GM18861 (cell line): ENCODE measurements at regions not wholly inside any gene's neighbourhood (a gene's known extent, or its start where the extent isn't known, plus 50 kb on each side); places are given as distances from the start of the nearest gene placed in this dataset.

Experiments used
- ATAC-seq: cut with Tn5 transposase; IDR thresholded peaks from one replicate; pipeline ENCODE4 v1.9.1; 2021; ENCODE audit not compliant: unreplicated experiment

DNA sequence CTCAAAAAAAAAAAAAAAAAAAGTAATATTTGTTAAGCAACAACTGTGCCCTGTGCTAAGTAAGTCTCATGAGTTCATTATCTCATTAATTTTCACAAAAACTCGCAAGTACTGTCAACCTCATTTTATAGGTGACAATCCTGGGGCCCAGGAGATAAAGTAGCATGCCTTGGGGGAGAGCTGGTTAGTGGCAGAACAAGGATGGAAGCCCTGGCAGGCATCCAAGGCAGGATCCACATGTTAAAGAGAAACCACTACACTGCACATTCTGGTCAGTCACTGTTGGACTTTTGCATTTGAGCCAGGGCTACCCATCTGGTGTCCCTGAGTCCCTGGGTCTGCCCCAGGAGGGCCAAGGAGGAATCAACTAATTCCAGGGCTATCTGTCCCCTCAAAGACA lies 54.6 kb downstream of the ZFP36L2 start:
- no peak for ATAC-seq

DNA sequence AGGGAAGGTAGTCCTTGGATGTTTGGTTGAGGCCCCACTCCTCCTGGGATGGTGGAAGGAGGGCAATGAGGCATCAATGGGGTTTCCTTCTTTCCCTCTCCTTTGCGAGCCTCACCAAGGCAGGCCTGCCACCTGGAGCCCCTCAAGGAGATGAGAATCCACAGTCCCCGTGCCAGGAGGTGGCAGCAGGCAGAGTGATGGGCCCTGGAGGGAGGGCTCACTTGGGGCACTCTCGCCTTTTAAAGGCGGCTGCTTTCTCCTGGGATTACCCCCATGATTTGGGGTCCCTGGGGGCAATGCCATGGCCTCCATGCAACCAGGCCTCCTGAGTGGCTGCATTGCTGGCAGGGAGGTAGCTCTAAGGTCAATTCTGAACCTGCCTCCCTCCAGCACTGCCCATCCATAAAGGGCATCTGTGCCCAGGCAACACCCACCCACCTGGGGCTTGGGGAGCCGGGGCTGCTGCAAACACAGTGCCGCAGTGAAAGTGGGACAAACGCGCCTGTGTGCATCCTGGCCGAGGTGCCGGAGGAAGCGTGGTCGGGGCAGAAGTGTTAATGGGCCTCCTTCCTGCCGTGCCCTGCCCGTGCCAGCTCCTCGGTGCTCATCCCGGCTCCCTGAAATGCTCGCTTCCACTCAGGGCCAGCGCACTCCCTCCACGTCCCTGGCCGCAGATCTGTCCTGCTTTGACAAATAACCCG lies 55.9 kb downstream of the ZFP36L2 start:
- no peak for ATAC-seq

DNA sequence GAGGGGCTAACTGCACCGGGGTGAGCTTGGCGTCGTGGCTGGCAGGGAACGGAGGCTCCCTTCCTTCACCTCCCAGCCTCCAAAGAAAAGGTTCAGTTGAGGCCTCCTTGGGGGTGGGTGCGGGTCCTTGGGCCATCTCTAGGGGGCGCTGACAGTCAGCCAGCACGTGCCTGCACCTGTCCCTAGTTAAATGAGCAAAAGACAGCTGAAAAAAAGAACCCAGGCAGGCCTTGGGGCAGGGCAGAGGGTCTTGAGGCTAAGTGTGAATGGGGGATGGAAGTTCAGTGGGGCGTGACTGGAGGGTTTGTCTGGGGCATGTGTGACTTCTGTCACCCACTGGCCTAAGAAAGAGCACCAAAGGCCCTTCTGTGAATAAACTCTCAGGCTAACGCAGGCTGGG lies 56.4 kb downstream of the ZFP36L2 start:
- no peak for ATAC-seq

DNA sequence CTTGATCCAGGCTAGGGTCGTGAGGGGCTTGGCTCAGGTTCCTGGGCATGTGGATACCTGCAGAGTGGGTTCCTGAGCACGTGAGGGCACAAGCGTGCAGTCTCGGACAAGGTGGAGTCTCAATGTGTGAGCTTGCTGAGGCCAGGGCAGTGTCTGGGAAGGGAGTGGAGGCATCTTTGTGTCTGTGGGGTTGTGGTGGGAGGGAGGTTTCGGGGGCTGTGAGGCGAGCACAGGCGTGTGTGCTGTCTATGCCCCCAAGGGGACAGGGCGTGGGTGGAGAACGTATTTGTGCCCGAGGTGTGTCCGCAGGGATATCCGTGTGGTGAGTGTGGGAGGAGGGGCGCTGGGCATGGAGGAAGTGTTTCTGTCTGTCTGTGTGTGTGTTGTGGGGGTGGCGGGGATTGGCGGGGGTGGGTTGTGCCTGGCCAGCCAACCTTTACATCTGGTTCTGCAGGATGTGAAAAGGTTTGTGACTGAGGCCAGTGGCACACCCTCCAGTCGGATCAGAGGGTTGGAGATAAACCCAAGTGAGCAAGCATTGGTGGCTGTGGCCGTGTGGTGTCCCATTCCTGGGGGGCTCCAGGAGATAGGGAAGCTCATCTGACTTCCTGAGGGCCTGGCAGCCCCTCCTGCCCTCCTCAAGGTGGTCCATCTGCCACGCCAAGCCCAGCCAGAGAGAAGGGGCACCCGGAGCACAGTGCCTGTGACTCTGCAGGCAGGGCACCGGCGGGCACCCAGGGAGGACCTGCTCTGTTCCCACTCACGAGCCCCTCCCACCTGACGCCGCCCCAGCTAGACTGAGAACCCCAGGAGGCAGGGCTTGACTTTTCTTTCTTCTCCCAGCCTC lies 57.1 kb downstream of the ZFP36L2 start:
- ATAC-seq, result peak; percentile 35

DNA sequence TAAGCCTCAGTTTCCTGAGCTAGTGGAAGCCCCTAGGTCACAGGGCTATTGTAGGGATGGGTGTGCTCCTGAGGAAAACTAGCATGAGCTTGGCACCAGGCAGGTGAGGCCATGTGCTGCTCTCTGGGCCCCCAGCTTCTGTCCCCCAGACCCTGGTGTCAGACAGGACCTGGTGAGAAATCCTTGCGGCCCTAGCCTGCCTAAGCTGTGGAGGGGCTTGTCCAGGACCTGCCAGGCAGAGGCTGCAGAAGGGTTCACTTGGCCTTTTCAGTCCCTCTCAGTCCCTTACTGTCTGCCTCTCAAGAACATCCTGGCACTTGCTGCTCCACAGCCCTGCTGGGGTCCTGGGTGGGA lies 58.4 kb downstream of the ZFP36L2 start:
- no peak for ATAC-seq

DNA sequence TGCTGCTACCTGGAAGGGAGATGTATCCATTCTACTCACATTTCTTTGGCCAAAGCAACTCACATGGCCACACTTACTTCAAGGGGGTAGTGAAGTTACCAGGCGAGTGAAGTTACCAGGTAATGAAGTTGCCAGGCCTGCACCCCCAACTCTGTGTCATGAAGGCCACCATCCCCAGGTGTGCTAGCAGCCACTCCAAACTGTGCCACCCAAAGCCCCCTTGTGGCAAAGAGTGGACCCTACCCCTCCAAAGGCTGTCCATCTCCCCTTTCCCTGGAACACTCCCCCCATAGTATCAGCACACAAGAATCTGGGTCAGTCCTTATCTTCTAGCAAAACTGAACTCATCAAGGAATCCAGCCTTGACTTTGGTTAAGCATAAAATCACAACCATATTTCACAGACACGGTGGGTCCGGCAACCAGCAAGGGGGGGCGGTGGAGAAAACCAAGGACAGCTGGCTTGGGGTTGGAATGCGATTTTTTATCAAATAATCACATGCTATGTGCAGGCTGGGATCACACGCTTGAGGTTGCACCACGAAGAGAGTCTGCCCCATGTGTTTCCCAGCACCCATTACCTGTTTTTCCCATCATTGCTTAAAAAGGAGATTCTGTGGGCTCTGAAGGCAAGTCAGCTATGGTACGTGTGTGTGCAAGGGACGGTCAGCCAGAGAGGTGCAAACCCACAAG lies 60.9 kb downstream of the ZFP36L2 start:
- ATAC-seq, result no peak

DNA sequence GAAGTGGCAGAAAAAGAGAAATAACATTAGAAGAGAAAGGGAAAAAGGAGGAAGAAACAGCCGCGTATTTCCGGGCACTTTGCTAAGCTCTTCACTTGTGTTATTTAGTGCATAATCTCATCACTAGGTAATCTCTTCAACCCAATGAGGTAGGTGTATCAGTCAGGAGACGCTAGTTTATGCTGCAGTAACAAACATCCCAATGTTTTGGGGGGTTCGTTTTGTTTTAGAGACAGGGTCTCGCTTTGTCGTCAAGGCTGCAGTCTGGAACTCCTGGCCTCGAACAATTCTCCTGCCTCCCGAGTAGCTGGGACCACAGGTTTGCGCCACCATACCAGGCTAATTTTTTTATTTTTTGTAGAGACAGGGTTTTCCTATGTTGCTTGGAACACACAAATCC lies 61.7 kb downstream of the ZFP36L2 start:
- ATAC-seq, result no peak

DNA sequence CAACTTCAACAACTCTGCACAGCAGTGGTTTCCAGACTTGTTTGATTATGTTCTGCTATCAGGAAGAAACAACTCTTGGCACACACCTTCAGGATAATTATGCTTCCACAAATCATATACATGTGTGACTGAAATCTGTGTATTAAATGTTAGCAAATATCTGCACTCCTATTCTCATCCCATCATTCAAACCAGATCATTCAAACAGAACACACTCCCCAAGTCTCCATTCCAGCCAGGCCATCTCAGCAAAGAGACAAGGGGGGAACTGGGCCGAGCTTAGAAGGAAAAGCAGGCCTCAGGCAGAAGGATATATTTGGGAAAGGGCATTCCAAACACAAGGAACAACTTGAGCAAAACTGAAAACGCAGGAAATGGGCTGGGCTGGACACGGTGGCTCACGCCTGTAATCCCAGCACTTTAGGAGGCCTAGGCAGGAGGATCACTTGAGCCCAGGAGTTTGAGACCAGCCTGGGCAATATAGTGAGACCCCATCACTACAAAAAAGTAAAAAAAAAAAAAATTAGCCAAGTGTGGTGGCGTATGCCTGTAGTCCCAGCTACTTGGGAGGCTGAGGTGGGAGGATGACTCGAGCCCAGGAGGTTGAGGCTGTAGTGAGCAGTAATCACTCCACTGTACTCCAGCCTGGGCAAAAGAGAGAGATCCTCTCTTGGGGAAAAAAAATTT lies 62.7 kb downstream of the ZFP36L2 start:
- ATAC-seq, result no peak

DNA sequence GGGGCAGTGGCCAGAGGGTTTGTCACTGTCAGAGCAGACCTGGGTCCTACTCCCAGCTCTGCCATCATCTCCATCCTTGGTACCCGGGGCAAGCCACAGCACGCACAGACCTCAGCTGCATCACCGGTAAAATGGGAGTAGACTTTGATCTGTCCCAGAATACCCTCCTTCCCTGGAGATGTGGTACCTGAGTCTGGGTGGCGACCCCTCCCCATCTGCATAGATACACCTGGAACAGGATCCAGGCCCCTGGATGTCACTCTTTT lies 64.0 kb downstream of the ZFP36L2 start:
- no peak for ATAC-seq

DNA sequence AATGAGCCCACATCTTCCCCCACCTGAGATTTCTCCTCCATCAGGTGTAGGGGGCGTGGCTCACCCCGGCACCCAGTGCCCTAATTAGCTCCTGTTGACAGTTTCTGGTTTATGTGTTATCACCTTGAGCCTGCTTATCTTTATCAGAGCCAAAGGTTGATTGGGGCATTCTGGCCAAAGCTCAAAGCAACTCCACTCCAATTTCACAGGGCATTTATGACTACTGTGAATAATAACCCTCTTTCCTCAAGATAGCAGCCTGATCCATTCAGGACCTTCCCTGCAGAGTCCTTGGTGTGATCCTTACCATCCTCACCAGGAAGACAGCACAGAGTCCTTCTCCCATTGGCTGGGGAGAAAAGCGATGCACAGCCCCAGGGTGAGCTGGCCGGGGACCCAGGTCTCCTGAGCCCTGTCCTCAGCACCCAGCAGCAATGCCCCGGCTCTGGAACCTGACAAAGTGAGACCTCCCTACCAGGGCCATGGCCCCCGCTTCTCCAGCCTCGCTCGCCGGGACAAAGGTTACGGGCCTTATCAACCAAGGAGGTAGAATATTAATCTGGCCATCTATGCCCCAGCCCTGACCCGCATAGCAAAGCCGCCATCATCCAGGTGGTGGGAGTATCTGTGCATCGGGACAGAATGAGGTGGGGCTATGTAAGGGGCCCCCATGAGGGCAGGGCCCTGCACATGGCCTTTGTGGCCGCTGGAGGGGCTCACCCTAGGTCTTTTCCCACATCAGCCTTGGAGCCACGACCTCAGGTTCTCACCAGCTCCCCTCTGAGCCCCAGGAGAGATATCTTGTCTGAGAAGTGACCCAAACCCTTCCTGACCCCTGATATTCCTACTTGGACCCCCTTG lies 64.5 kb downstream of the ZFP36L2 start:
- no peak for ATAC-seq

DNA sequence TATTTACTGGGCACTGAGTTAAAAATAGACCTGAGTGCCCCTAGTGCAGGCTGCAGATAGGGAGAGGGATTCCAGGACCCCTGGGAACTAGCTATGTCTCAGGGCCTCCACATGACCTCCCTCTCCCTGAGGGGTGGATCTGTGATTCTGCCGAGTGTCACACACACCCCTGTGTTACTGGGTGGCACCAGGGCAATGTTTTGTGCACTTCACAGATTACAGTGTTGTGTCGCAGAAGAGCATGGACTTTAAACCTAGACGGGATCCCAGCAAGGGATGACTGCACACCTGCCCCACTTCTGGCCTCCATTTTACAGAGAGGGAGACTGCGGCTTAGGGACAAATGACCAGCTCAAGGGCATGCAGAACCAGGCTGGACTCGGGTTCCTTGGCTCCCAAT lies 65.6 kb downstream of the ZFP36L2 start:
- ATAC-seq, result no peak

DNA sequence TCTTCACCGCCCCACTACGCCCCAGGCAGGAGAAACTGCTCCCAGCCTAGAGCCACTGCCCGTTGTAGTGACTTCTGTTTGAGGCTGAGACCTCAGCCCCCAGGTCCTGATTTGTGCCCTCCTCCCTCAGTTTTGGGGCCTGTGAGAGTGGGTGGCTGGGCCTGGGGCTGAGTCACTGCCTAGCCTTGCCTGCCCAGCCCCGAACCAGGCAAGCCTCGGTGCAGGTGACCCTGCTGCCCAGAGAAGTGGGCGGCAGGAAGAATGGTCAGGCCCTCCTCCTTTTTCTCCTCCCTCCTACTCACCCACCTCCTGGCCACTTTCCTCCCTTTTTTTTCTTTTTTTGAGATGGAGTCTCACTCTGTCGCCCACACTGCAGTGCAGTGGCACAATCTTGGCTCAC lies 66.6 kb downstream of the ZFP36L2 start:
- ATAC-seq, result no peak

DNA sequence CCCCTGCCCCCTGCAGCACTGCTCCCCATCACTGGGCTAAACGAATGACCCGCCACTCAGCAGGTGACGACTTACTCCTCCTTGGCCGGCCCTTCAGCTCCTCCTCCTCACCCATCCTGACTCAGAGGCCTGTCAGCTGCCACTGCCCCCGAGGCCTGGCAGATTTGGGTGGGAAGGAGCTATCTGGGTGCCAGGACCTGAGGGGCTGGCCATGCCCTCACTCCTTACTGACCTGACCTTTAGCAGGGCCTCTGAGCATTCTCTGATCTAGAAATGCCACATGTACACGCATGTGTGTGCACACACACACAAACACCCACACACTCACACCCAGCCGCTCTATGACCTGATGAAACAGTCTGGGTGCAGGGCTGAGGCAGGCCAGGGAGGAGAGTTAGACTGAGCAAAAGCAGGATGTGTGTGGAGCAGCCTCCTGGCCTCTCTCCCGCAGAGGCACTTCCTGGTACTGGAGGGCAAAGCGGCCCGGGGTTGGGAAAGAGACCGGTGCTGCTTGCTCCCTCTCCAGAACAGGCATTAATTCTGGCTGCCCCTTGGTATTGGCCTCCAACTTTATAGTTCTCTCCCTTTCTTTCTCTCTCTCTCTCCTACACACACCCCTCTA lies 68.0 kb downstream of the ZFP36L2 start:
- no peak for ATAC-seq

DNA sequence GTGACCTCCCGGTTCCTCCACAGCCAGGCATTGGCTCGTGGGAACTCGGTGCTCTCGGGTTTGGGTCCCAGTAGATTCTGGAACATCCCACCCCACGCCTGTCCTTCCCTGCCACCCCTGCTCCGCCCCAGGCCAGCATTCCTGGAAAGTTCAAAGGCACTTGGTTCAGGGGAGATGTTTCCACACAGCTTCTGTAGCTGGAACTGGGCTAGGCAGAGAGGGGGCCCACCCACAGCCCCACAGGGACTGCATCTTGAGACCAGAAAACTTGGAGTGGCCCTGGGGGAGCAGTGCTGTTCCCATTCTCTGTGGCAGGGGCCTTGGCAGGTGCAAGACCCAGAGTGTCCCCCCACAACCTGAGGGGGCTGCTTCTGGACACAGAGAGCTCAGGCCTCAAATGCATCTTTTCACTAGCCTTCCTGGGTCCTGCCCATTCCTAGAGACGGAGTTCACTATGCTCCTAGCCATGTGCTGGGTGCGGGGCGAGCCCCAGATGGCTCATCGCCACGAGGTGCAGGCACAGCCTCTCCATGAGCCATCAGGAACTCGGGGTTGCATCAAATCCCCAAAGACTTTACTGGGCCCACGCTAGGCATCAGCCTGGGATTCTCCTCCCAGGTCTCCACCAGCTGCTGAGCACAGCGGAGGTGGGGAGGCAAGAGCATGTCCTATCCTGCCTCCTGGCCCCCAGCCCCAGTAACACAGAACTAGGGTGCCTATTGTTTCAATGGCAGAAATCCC lies 68.7 kb downstream of the ZFP36L2 start:
- no peak for ATAC-seq

DNA sequence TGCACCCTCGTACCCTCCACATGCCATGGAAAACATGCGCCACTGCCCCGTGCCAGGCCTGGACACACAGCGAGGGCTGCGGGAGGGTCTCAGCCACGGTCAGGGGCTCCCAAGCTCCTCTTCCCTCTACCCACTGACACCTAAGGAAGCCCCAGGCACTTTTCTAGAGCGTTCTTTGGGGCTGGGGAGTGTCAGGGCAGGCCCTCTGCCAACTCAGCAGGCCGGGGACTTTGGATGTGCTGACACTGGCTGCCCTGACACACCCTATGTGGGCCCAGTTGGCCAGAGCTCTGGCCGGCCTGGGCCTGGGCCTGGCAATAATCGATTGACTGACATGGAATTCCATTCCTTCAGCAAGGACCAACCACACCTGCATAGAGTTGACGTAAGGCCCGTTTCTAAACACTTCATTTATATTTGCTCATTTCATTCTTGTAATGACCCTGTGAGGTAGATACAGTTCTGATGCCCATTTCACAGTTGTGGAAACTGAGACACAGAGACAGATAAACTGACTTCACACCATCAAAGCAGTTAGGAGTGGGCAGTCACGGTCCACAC lies 70.5 kb downstream of the ZFP36L2 start:
- ATAC-seq, result no peak

DNA sequence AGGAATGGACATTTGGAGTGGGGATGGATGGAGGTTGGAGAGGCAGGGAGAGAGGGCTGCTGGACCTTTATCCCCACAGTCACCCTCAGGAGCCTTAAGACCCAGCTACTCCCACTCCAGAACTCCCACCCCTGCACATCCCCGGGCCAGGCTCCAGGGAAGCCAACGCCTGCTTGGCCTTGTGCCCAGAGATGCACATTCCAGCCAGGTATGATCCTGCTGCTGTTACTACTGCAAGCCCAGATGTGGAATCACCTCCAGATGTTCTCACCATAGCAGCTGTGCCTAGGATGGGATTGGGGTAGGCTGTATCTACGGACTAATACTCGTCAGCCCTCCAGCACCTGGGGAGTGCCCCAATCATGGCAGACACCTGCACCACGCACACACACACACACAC lies 71.7 kb downstream of the ZFP36L2 start:
- no peak for ATAC-seq

DNA sequence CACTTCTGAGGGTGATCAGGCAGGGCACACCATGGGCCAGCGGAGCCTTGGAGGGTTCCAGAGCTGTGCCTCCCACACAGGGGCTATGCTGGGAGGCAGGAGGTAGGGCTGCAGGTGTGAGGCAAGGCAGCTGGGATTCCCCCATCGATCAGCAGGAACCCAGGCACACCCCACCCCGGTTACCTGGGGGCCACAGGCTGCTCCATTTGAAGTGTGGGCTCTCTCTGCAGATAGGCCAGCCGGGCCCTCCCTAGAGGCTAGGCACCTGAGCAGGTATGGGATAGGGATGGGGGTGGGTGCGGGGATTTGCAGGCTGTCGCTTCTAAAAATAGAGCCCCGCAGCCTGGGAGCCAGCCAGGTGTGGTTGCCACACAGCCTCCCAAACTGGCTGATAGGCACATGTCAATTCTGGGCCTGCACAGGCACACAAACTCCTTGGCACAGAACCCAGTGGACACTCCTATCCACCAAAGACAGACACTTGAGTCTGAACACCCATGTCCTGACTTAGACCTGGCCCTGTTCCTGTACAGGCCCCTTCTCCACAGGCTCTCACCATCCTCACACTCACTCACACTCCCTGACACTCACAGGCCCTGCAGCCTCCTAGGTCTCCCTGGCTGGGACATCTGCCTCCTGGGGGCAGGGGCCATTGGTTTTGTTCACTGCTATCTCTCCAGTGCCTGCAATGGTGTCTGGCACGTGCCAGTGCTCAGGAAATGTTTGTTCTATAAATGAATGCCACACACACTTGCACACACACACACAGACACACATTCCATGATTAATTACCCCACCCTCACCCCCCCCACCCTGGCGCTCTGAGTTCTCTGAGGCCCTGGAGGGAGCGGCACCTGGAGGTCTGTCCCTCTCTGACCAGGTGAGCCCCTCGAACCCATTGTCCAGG lies 73.4 kb downstream of the ZFP36L2 start:
- ATAC-seq, result no peak

DNA sequence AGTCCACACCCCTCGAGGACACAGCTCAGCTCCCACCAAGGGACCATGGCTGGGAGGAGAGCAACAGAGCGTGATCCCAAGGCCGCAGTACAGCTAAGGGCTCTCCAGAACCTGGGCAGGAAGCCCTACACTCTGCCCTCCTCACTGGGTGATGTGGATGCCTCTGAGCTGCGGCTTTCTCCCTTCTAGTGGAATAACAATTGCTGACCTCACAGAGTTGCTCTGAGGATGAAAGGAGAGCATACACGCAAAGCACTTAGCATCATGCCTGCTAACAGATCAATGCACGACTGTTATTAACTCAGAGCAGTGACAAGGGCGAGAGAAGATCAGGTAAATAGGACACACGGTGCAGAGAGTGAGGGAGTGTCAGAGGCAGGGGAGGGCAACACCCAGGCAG lies 74.2 kb downstream of the ZFP36L2 start:
- no peak for ATAC-seq
